Keratinocyte (primary cell): ENCODE measurements at regions not wholly inside any gene's neighbourhood (a gene's known extent, or its start where the extent isn't known, plus 50 kb on each side); places are given as distances from the start of the nearest gene placed in this dataset.

Experiments used
- DNase-seq: peaks from one replicate; pipeline ENCODE4 v3.0.0-alpha.2; 2011; ENCODE audit warnings: low read depth, missing footprints, low spot score
- FAIRE-seq: peaks from 2 replicates; lab custom pipeline; 2011; peaks lifted over from hg19 to GRCh38; lab: Jason Lieb, UNC
- H2AFZ ChIP-seq: 2 replicates; pipeline ENCODE4 v1.6.0; 2012; ENCODE audit warnings: low read length, control low read depth, inconsistent platforms; ENCODE audit not compliant: control insufficient read depth
- H3K27ac ChIP-seq: 2 replicates; pipeline ENCODE4 v1.5.1; 2011; ENCODE audit warnings: low read length; ENCODE audit not compliant: control insufficient read depth, insufficient read depth
- H3K27me3 ChIP-seq: 3 replicates; pipeline ENCODE4 v1.6.0; 2011; ENCODE audit warnings: low read length; ENCODE audit not compliant: control insufficient read depth, insufficient read depth; ENCODE audit errors: extremely low read depth
- H3K36me3 ChIP-seq, 2 experiments: 2 replicates in 1 of 2; 3 replicates in 1 of 2; pipeline ENCODE4 v1.5.1; 2011; ENCODE audit warnings: low read length in 2 of 2, mild to moderate bottlenecking in 1 of 2; ENCODE audit not compliant: control insufficient read depth in 2 of 2, insufficient read depth in 2 of 2; ENCODE audit errors: extremely low read depth in 1 of 2
- H3K4me1 ChIP-seq: 3 replicates; pipeline ENCODE4 v1.5.1; 2011; ENCODE audit warnings: low read length; ENCODE audit not compliant: control insufficient read depth, insufficient read depth; ENCODE audit errors: extremely low read depth
- H3K4me2 ChIP-seq: 3 replicates; pipeline ENCODE4 v1.6.0; 2011; ENCODE audit warnings: low read depth, low read length; ENCODE audit not compliant: control insufficient read depth, insufficient read depth; ENCODE audit errors: extremely low read depth
- H3K4me3 ChIP-seq, 3 experiments: fragments of 200-600 bp in 1 of 3; sonication (generic) in 1 of 3; 2 replicates in 2 of 3; 3 replicates in 1 of 3; pipeline ENCODE4 v1.5.1; 2011 to 2016; ENCODE audit warnings: low read length in 3 of 3, mild to moderate bottlenecking in 3 of 3, control low read depth in 2 of 3, inconsistent platforms in 1 of 3, low read depth in 1 of 3, mixed read lengths in 1 of 3, mixed run types in 1 of 3, moderate library complexity in 1 of 3; ENCODE audit not compliant: control insufficient read depth in 2 of 3, insufficient read depth in 2 of 3; ENCODE audit errors: extremely low read depth in 1 of 3
- H3K79me2 ChIP-seq: 2 replicates; pipeline ENCODE4 v1.6.0; 2012; ENCODE audit warnings: low read length; ENCODE audit not compliant: control insufficient read depth, insufficient read depth
- H3K9ac ChIP-seq: 3 replicates; pipeline ENCODE4 v1.6.0; 2011; ENCODE audit warnings: low read length; ENCODE audit not compliant: control insufficient read depth, insufficient read depth; ENCODE audit errors: extremely low read depth
- H3K9me1 ChIP-seq: 3 replicates; pipeline ENCODE4 v1.6.0; 2011; ENCODE audit warnings: low read length; ENCODE audit not compliant: control insufficient read depth, insufficient read depth; ENCODE audit errors: extremely low read depth
- H3K9me3 ChIP-seq: 2 replicates; pipeline ENCODE4 v1.5.1; 2012; ENCODE audit warnings: low read depth, low read length; ENCODE audit not compliant: control insufficient read depth
- H4K20me1 ChIP-seq: 3 replicates; pipeline ENCODE4 v1.6.0; 2011; ENCODE audit warnings: low read length; ENCODE audit not compliant: control insufficient read depth, insufficient read depth; ENCODE audit errors: extremely low read depth
- EZH2 ChIP-seq: IDR thresholded peaks from one replicate; pipeline ENCODE4 v1.6.1; 2012; ENCODE audit warnings: inconsistent platforms, mild to moderate bottlenecking, low read length, moderate library complexity
- dilution Hi-C: fragments of 300-500 bp; cut with MboI; formaldehyde crosslinking; loops from one replicate; pipeline ENCODE4 v1.7.0; 2020; ENCODE audit warnings: low sequenced_read_pairs; ENCODE audit not compliant: extremely low pct_ligation_motif_present
- TF ChIP-seq, protein P1 (sequence below), 3 experiments: IDR thresholded peaks in 1 of 3; conservative IDR thresholded peaks in 1 of 3; optimal IDR thresholded peaks in 1 of 3; 2 replicates in 2 of 3; 3 replicates in 1 of 3; pipeline versions ENCODE3 to v1.5.1; 2011; ENCODE audit warnings: low read length in 3 of 3, mild to moderate bottlenecking in 3 of 3, moderate library complexity in 2 of 3, control low read depth in 1 of 3, inconsistent platforms in 1 of 3; ENCODE audit not compliant: insufficient read depth in 2 of 3; ENCODE audit errors: extremely low read depth in 1 of 3

DNA sequence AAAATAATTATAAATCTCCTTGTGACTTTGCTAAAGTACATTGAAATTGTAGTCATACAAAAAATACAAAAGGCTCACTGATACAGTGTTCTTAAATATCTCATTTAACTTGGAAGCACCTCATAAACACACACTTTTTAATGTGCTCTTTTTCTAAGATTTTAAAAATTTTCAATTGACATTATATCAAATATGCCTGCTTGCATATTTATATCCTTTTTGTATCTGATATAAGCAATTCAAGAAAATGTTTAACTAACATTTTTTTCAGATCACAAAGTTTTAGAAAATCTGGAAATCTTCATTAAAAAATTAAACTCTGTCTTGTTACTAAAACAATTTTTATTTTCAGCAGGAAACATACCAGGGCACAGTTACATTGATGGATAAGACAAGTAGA, 661.5 kb downstream of the REEP3 start:
- DNase-seq: no peak
- Histone ChIP-seq H3K36me3 (no peaks in the 10 kb centered on the region), H3K4me3 (no peak overlapping the region), H3K4me2 (no peak overlapping the region), H3K4me1 (no peaks in the 10 kb centered on the region), H3K9ac (no peak overlapping the region), H3K79me2 (no peaks in the 10 kb centered on the region), H2AFZ (no peak overlapping the region), H3K9me1 (no peaks in the 10 kb centered on the region), H4K20me1 (no peaks in the 10 kb centered on the region), H3K9me3 (no peaks in the 10 kb centered on the region), H3K27me3 (no peaks in the 10 kb centered on the region), H3K27ac (no peak overlapping the region)
- dilution Hi-C loops: no loop called here
- TF ChIP-seq, protein P1, sequence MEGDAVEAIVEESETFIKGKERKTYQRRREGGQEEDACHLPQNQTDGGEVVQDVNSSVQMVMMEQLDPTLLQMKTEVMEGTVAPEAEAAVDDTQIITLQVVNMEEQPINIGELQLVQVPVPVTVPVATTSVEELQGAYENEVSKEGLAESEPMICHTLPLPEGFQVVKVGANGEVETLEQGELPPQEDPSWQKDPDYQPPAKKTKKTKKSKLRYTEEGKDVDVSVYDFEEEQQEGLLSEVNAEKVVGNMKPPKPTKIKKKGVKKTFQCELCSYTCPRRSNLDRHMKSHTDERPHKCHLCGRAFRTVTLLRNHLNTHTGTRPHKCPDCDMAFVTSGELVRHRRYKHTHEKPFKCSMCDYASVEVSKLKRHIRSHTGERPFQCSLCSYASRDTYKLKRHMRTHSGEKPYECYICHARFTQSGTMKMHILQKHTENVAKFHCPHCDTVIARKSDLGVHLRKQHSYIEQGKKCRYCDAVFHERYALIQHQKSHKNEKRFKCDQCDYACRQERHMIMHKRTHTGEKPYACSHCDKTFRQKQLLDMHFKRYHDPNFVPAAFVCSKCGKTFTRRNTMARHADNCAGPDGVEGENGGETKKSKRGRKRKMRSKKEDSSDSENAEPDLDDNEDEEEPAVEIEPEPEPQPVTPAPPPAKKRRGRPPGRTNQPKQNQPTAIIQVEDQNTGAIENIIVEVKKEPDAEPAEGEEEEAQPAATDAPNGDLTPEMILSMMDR (optimal IDR thresholded peaks at IDR 0.05 in 1 of 3, IDR thresholded peaks at IDR 0.05 in 1 of 3, conservative IDR thresholded peaks at IDR 0.05 in 1 of 3; ENCODE audit: extremely low read depth in 1 of 3, insufficient read depth in 2 of 3, low read length in 3 of 3): no peak
- no peak for TF ChIP-seq EZH2
- FAIRE-seq: no peak

DNA sequence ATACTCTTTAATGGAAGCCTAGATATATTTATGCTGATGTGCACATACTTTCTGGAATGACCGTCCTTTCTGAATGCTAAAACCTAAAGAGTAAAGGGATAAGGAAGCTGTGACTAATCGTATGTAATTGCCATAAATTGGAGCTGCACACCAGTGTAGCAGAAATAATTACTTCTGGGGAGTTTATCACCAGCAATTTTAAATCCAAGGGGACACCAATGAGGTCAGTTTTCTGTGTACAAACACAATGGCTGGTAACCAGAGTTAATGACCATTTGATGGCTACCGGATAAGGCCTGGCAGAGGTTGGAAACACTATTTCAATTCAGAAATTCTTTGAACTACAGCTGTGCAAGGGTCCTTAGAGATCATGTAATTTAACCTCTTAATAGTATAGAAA, 670.1 kb downstream of the REEP3 start:
- Histone ChIP-seq H2AFZ (no peak overlapping the region), H3K9ac (no peak overlapping the region), H3K4me3 (no peak overlapping the region), H3K4me2 (no peak overlapping the region), H3K9me1 (no peaks in the 10 kb centered on the region), H3K36me3 (no peaks in the 10 kb centered on the region), H3K9me3 (no peaks in the 10 kb centered on the region), H3K27ac (no peak overlapping the region), H3K27me3 (no peaks in the 10 kb centered on the region), H3K4me1 (no peaks in the 10 kb centered on the region), H3K79me2 (no peaks in the 10 kb centered on the region), H4K20me1 (no peaks in the 10 kb centered on the region)
- DNase-seq (no peak), FAIRE-seq (no peak)
- dilution Hi-C loops: no loop called here
- TF ChIP-seq, protein P1 (optimal IDR thresholded peaks at IDR 0.05 in 1 of 3, IDR thresholded peaks at IDR 0.05 in 1 of 3, conservative IDR thresholded peaks at IDR 0.05 in 1 of 3; ENCODE audit: extremely low read depth in 1 of 3, insufficient read depth in 2 of 3, low read length in 3 of 3): no peak
- TF ChIP-seq EZH2: no peak
